ENCODE measurements at regions not wholly inside any gene's neighbourhood (a gene's known extent, or its start where the extent isn't known, plus 50 kb on each side); places are given as distances from the start of the nearest gene placed in this dataset.

DNA sequence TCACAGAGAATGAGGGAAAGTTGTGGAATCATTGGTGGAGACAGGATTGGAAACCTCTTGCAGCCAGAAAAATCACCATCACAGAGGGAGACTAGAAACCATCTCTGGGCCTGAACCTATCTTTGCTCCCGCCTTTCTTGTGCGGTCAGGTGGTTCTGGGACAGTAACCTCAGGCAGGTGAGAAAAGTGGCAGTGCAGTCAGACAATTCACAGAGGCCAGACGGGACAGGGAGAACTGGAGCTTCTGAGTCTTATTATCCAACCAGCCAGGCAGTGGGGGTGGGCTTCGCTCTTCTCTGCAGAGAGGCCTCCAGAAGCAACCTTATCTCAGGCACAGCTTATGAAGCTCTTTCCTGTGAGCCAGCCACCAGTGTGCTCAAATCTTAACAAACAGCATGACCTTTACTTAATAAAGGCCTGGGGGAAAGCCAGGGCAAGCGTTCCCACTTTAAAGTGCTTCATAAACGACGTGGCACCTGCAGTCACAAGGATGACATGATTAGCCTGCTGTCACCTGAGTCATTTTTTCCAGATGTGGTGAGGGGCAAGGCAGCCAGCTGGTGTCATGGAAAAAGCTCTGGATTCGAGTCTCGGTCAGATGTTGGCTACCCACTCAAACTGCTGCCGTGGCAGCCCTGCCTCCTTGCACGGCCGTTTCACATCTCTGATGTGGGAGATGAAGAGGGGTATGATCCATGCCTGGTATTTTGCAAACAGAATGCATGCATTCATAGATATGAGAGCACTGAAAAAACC is 109.7 kb downstream of the B3GNT2 start (continued):
- TF ChIP-seq, protein P1, sequence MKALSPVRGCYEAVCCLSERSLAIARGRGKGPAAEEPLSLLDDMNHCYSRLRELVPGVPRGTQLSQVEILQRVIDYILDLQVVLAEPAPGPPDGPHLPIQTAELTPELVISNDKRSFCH (CRISPR knock-in tag; IDR thresholded peaks at IDR 0.05), result no peak
- TF ChIP-seq, protein P1 (tag; IDR thresholded peaks at IDR 0.05), result peak; percentile 96
- TF ChIP-seq KDM5B (IDR thresholded peaks at IDR 0.05; ENCODE audit: insufficient replicate concordance, low read depth, low read length) (no peak), CBFA2T2 (conservative IDR thresholded peaks at IDR 0.05) (peak; percentile 90), NR4A1 (CRISPR knock-in tag; IDR thresholded peaks at IDR 0.05) (no peak), NR4A1 (tag; IDR thresholded peaks at IDR 0.05) (no peak), SREBF2 (CRISPR knock-in tag; IDR thresholded peaks at IDR 0.05) (no peak), GTF2E2 (tag; IDR thresholded peaks at IDR 0.05) (peak; percentile 6; the same call in 1 of the 2 replicates), FOS (IDR thresholded peaks at IDR 0.05; ENCODE audit: extremely low read depth, insufficient read length) (peak; percentile 3), ETS2 (tag; IDR thresholded peaks at IDR 0.05; ENCODE audit: borderline replicate concordance, poor library complexity, severe bottlenecking) (no peak), TRIM24 (IDR thresholded peaks at IDR 0.05) (peak; percentile 49 to 62; a peak in 3 of 4 replicates), NBN (IDR thresholded peaks at IDR 0.05; ENCODE audit: low read depth) (no peak; the same call in 1 of the 2 replicates), CEBPG (CRISPR knock-in tag; IDR thresholded peaks at IDR 0.05) (0 out of 2 replicates have a peak, but pooled peaks have one; percentile 6), CEBPG (tag; conservative IDR thresholded peaks at IDR 0.05 in 1 of 2, IDR thresholded peaks at IDR 0.05 in 1 of 2) (no peak), ARNT (IDR thresholded peaks at IDR 0.05) (peak; percentile 46 to 50; a peak in 3 of 4 replicates), ZNF644 (tag; IDR thresholded peaks at IDR 0.05; ENCODE audit: low read depth) (no peak), SNIP1 (IDR thresholded peaks at IDR 0.05; ENCODE audit: low read depth) (no peak), L3MBTL2 (IDR thresholded peaks at IDR 0.05) (peak; percentile 13; the same call in 1 of the 2 replicates), MYNN (IDR thresholded peaks at IDR 0.05) (peak; percentile 52; the same call in 1 of the 2 replicates), MYNN (CRISPR knock-in tag; IDR thresholded peaks at IDR 0.05) (no peak), SMAD4 (CRISPR knock-in tag; conservative IDR thresholded peaks at IDR 0.05) (peak; percentile 36; the same call in 1 of the 2 replicates), ZNF780A (CRISPR knock-in tag; IDR thresholded peaks at IDR 0.05) (no peak)
- TF ChIP-seq, protein P2, sequence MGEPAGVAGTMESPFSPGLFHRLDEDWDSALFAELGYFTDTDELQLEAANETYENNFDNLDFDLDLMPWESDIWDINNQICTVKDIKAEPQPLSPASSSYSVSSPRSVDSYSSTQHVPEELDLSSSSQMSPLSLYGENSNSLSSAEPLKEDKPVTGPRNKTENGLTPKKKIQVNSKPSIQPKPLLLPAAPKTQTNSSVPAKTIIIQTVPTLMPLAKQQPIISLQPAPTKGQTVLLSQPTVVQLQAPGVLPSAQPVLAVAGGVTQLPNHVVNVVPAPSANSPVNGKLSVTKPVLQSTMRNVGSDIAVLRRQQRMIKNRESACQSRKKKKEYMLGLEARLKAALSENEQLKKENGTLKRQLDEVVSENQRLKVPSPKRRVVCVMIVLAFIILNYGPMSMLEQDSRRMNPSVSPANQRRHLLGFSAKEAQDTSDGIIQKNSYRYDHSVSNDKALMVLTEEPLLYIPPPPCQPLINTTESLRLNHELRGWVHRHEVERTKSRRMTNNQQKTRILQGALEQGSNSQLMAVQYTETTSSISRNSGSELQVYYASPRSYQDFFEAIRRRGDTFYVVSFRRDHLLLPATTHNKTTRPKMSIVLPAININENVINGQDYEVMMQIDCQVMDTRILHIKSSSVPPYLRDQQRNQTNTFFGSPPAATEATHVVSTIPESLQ (CRISPR knock-in tag; IDR thresholded peaks at IDR 0.05), result 0 out of 2 replicates have a peak, but pooled peaks have one; percentile 34
- TF ChIP-seq, protein P3, sequence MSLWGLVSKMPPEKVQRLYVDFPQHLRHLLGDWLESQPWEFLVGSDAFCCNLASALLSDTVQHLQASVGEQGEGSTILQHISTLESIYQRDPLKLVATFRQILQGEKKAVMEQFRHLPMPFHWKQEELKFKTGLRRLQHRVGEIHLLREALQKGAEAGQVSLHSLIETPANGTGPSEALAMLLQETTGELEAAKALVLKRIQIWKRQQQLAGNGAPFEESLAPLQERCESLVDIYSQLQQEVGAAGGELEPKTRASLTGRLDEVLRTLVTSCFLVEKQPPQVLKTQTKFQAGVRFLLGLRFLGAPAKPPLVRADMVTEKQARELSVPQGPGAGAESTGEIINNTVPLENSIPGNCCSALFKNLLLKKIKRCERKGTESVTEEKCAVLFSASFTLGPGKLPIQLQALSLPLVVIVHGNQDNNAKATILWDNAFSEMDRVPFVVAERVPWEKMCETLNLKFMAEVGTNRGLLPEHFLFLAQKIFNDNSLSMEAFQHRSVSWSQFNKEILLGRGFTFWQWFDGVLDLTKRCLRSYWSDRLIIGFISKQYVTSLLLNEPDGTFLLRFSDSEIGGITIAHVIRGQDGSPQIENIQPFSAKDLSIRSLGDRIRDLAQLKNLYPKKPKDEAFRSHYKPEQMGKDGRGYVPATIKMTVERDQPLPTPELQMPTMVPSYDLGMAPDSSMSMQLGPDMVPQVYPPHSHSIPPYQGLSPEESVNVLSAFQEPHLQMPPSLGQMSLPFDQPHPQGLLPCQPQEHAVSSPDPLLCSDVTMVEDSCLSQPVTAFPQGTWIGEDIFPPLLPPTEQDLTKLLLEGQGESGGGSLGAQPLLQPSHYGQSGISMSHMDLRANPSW (CRISPR knock-in tag; IDR thresholded peaks at IDR 0.05), result 0 out of 2 replicates have a peak, but pooled peaks have one; percentile 47
